SK-N-SH (cell line): ENCODE measurements at regions not wholly inside any gene's neighbourhood (a gene's known extent, or its start where the extent isn't known, plus 50 kb on each side); places are given as distances from the start of the nearest gene placed in this dataset.
A peak's percentile ranks its signal among the peaks of the same experiment; 100 is the strongest.

Experiments used
- CHD2 ChIP-seq: fragments of 150-350 bp; IDR thresholded peaks from 2 replicates; pipeline ENCODE4 v1.6.1; 2018; ENCODE audit warnings: low read length; ENCODE audit not compliant: partially characterized antibody
- CTCF ChIP-seq: fragments of 200-600 bp; sonication (generic); IDR thresholded peaks from 2 replicates; pipeline ENCODE4 v1.6.1; 2017; ENCODE audit warnings: antibody characterized with exemption, mild to moderate bottlenecking, moderate library complexity
- EP300 ChIP-seq, 2 experiments: IDR thresholded peaks; 2 replicates each; pipeline versions ENCODE4 v1.4.0 to v1.6.1; 2012; ENCODE audit warnings: borderline replicate concordance in 1 of 2, low read depth in 1 of 2, low read length in 1 of 2
- JUND ChIP-seq: IDR thresholded peaks from 2 replicates; pipeline ENCODE4 v1.4.0; 2012
- MXI1 ChIP-seq: IDR thresholded peaks from 2 replicates; pipeline ENCODE4 v1.6.1; 2012; ENCODE audit warnings: mild to moderate bottlenecking, low read depth, low read length, improper control_type of control experiment
- NFIC ChIP-seq: IDR thresholded peaks from 2 replicates; pipeline ENCODE4 v1.4.0; 2012; ENCODE audit warnings: borderline replicate concordance
- REST ChIP-seq: IDR thresholded peaks from 2 replicates; pipeline ENCODE4 v1.6.1; 2012; ENCODE audit warnings: mild to moderate bottlenecking, low read depth, low read length, moderate library complexity
- TCF12 ChIP-seq: IDR thresholded peaks from 2 replicates; pipeline ENCODE4 v1.4.0; 2012
- YY1 ChIP-seq: IDR thresholded peaks from 2 replicates; pipeline ENCODE4 v1.4.0; 2012; ENCODE audit warnings: low read depth, mild to moderate bottlenecking

GRCh38 chr5:53403758-53404157 is 76.7 kb upstream of the FST start:
- TF ChIP-seq CHD2 = no peak
- TF ChIP-seq CTCF = no peak
- TF ChIP-seq YY1 = no peak
- TF ChIP-seq JUND = 0 out of 2 replicates have a peak, but pooled peaks have one; percentile 2
- TF ChIP-seq REST = no peak
- TF ChIP-seq EP300 (IDR thresholded peaks at IDR 0.05; ENCODE audit: borderline replicate concordance in 1 of 2, low read depth in 1 of 2, low read length in 1 of 2) = peak in 1 of 2 experiments; percentile 48; a peak in 1 of 4 replicates
- no peak for TF ChIP-seq MXI1
- peak; percentile 18; the same call in 1 of the 2 replicates for TF ChIP-seq NFIC
- peak; percentile 18; the same call in 1 of the 2 replicates for TF ChIP-seq TCF12
